Inflammatory macrophage (primary cell): ENCODE measurements at regions not wholly inside any gene's neighbourhood (a gene's known extent, or its start where the extent isn't known, plus 50 kb on each side); places are given as distances from the start of the nearest gene placed in this dataset.
"Not testable (repeated sequence)": the region's sequence is repeated elsewhere in the genome, so short reads cannot be mapped to it uniquely, and the experiment has no call there.

Experiments
- DNase-seq, 2 donors: peaks; one replicate each; pipeline ENCODE4 v3.0.0-alpha.2; 2020 to 2022

DNA sequence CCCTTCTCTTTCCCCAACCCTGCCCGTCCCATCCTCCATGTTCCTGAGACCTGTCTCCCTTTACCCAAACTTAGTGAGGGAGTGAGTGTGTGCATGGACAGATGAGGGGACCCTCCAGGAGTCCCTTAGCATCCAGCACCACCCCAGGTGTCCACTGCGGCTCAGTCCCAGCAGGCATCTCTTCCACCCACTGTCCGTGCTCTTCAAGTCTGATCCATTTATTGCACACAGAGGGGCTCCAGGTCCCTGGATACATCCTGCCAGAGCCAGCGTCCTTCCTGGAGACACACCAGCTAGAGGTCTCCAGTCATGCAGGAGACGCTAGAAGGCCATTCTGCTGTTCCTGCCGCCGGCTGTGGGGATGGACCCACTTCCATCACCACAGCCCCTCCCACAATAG lies 239.2 kb downstream of the ADGRD1 start:
- DNase-seq: no peak

DNA sequence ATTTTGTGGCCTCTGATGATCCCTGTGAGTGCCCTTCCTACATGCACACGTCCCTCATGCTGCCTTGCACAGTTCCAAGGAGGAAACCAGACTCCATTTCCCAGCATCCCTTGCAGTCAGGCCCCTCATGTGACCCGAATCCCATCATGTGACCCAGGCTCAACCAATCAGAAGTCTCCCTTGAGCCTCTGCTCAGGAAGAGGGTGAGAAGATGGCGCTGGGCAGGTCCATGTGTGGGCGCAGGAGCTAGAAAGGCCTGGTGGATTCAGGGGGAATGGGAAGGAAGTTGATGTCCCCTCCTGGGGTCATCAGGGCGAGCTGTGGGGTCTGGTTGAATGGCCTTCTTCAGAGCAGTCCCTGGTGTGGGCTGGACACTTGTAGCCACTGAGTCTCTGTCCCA lies 240.5 kb downstream of the ADGRD1 start:
- no peak for DNase-seq

DNA sequence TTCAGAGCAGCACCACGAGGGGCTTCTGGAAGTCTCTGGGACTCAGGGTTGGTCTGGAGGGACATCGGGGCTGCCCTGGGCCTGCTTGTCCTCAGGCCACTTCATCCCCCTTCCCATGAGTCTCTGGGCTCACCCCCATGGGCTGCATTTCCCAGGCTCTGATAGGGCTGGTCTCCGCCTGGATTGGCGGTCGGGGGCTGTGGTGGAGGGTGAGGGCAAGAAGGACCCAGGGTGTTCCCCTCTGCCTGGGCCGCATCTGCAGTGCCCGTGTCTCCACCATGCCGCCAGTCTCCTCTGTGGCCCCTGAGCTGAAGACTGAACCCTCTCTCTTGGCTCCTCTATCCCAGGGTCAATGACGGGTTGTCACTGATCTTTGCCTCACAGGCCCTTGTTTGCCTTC lies 242.1 kb downstream of the ADGRD1 start:
- DNase-seq: no peak

DNA sequence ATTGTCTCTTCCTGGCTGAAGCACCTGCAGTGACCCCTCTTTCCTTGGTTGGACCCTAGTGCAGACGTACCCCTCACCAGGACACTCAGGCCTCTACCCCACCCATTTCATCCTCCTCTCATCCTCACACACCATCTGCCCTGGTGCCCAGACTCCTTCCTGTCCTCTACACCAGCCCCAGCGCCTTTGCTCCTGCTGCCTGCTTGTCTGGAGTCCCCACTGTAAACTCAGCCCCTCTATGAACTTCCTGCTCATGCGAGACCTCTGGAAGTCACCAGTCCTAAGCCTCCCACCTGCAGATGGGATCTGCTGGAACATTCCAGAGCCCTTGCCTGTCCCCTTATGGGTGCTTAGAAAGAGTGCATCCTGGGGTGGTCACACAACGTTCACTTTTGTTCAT lies 242.5 kb downstream of the ADGRD1 start:
- DNase-seq: no peak

DNA sequence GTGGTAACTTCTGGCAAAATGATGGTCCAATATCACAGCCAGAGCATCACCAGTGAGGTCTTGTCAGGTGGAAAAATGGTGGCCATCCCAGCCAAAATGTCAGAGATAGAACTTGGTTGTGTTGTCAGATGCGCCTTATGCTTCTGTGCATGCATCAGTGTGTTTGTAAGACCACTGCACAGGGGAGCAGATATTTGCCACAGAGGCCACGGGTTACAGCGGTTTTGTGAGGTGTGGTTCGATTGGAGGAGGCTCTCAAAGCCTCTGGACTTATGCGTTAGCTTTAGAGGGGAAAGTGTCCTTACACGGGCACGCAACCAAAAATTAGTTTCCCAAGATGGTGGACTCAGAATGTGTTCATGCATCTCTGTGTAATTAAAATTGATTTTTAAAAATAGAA lies 243.8 kb downstream of the ADGRD1 start:
- no peak for DNase-seq

DNA sequence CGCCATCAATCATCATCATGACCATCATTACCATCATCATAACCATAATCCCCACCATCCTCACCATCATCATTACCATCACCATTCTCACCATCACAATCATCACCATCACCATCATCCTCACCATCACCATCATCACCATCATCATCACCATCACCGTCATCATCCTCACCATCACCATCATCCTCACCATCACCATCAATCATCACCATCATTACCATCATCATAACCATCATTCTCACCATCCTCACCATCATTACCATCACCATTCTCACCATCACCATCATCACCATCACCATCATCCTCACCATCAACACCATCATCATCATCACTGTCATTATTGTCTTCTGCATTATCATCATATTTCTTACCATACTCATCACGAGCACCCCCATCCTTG lies 245.5 kb downstream of the ADGRD1 start:
- DNase-seq: no peak

DNA sequence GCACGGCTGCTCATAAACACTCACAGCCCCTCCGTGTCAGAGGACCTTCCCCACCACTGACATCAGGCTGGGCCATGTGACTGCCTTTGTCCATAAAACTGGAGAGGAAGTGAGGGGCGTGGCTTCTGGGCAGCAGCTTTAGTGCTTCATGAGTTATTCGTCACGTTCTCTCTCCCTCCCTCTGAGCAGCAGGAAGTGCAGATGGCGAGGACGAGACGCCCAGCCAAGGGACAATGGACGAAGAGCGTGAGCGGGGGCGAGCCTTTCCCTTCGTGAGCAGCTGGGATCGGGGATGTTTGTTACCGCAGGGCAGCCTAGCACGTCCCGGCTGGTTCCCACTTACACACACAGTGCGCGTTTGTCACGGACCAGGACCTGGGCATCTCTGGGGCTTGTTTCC lies 248.2 kb downstream of the ADGRD1 start:
- not testable (repeated sequence) for DNase-seq

DNA sequence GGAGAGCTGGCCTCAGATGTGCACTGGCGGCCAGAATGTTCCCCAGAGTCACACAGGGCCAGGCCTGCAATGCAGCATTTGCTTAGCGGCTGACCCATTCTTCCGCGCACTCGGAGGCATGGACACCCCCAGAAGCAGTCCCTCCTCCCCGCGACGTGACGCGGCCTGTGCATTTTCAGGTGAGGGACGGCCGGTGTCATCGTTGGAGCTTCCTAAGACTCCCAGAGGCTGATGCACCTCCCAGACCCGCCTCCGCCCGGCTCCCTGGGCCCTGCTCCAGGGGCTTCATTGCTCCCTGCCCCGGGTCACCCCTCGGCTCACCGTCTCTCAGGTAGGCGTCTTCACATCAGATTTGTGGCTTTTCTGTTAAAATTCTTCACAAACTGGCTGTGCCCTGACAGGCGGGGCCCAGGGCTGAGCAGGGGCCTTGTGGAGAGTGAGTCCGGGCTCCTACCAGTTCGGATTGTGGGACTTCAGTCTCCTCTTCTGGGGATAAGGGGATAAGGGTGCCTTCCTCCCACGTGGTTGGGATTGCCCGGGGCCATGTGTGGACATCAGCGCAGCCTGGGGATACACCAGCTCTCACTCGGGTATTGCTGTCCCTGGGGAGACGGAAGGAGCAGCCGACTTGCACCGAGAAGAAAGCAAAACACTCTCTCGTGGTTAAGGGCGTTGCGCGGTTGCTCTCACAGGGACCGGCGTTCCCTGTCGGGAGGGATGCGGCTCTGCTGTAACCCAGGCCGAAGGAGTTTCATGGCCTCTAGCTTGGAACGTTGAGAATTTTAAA lies 249.1 kb downstream of the ADGRD1 start:
- no peak for DNase-seq

DNA sequence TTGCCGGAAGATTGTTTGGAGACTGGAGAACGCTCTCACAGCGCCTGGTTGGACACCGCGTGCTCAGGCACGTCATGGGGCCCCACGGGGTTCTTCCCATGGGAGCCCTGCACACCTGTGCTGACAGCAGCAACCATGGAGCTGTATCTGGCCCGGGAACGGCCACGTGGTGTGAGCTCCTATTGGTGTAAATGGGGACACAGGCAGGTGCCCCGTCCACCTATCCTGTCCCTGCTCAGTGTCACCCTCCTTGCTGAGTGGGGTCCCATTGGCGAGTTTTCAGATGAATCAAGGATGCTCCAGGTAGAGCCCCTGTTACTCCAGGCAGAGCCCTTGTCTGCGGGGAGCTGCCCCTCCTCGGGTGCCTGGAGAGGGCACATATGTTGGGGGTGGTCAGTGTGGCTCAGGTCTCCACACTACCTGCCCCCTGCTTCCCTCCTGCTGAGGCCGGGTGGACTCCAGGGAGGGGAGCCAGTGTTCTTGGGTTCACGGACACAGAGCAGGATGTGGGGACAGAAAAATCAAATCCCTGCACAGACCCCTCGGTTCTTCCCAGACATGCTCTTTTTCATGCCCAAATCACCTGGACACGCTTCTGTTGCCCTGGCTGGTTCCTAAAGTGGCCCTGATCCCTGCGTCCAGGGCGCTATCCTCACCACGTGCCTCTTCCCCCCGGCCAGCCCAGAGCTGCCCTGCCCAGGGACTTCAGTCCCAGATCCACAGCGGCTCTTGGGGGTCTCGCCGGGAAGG lies 250.1 kb downstream of the ADGRD1 start:
- no peak for DNase-seq

DNA sequence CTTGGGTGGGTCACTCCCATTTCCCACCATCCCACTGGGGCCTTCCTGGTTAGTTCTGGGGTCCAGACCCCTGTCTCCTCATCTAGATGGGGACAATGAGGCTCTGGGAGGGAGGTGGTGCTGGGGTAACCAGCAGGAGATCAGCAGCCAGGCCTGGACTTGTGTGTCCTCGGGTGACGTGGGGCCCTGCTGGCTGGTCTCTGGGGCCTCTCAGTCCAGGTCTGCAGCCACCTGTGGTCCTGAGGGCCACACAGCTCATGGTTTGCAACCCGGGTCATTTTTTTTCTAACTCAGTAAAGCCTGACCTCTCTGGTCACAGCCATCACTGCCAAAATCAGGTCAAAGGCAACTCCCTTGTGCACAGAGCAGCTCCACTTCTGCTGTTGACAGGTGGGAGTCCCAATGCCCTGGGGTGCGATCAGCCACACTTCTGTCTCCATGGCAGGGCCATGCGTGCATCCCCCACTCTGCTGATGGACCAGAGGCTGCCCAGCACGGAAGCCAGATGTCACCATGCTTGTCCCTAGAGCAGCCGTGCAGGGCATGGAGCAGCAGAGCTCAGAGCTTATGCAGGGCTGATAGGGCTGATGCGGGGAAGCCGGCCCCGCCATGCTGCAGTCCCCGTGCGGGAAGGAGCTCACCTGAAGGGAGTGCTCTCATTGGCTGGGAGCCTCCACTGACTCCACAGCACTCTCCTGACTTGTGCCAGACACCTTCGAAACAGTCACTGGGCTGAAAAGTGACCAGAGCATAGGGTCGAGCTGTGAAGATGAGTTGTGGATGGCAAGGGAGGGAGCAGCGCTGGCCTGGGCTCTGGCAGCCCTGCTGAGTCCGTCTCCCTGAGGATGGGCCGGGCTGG lies 250.9 kb downstream of the ADGRD1 start:
- no peak for DNase-seq

DNA sequence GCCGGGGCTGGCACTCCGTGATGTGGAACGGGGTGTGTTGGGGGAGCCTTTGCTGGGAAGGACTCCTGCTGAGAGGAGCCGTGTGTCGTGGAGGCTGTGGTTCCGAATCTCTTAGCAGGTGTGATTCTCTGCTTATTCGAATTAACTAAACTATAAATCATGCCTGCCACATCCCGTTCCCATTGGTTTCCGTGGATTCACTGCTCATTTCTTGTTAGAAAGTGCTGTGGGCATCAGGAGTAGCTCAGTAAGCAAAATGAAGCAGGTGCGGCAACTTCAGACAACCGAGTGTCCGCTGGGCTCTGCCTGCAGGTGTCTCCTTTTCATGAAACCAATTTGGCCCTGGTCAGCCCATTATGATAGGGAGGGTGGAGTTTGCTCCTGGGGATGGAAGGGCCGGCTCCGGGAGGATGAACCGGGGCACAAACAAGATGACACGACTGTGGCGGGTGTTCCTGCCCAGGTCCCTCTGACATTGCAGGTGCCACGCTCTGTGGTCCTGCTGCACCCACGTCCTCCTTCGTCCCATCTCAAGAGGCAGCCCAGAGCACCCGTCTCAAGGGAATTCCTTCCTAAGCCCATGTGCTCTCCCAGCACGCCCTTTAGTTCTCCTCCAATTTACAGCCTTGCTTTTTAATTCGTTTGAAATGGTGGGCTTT lies 251.7 kb downstream of the ADGRD1 start:
- not testable (repeated sequence) for DNase-seq

DNA sequence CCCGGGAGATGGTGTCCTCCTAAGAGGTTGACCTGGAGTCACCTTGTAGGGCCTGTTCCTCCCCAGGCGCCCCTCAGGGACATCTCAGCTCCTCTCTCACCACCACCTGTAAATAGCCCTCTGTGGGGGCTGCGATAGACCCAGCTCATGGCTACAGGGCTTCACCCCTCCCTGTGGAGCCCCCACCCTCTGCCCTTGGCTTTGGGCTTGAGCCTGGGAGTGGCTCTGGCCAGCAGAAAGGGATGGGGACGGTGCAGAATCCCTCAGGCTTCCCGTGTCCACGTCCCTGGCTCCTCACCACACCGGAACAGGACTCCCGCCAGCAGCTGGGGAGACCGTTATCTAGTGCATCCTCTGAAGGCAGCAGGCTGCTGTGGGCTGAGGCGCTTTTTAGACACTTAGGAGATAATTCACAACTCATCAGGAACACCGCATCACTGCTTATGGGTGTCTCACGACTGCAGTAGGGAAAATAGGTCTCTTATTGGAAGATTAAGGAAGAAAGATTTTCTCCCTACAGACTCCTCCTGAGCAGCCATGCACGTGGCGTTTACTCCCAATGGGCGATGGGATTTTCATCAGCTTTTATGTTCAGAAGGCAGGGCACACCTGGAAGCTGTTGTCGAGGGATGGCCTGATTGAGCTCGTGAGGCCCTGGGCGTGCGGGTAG lies 253.1 kb downstream of the ADGRD1 start:
- DNase-seq: not testable (repeated sequence)

DNA sequence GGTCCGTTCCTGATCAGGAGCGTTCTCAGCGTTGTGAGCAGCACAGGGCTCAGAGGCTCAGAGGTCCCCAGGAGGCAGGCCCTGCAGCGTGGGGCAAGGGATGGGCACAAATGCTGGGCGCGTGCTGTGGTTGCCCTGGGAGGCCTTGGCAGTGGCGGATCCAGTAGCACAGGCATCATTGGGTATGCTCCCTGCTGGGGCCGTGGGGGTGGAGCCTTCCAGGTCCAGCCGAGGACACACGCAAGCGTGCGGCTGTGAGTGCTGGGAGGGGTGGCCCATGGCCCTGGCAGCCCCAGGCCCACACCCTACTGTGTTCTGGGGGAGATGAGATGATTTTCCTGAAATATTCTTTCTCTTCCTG lies 253.6 kb downstream of the ADGRD1 start:
- DNase-seq: not testable (repeated sequence)

DNA sequence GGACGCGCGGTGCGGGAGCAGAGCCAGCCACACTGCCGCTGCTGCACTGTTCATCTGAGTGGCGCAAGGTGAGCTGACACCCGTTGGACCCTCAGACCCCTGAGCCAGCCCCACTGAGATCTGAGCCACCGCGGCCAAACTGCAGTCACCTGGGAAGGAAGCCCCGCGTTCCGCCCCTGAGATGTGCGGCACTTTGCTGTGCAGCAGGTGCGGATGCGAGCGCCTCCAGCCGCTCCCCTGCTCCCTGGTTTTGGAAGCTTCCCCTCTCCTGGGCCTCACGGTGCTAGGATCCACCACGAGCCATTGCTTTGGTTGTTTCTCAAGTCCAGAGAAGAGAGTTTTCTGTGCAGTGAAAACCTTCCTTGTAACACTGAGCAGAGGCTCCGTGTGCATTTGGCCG lies 254.1 kb downstream of the ADGRD1 start:
- DNase-seq: not testable (repeated sequence)

DNA sequence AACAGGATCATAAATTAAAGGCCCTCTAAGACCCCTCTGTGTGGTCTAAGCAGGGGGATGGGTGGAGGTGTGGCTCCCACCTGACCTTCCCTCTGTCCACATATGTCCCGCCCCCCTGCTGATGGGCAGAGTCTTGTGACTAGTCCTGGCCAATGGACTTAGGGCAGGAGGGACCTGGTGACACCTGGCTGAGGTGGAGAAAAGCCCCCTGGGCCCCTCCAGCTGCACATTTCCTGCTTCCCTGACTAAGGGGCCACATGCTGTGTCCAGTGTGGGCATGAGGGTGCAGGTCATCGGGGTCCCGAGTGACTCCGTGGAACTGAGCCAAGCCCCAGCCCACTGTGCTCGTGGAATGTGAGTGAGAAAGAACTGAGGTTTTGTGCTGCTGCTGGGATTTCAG lies 254.7 kb downstream of the ADGRD1 start:
- DNase-seq: no peak

DNA sequence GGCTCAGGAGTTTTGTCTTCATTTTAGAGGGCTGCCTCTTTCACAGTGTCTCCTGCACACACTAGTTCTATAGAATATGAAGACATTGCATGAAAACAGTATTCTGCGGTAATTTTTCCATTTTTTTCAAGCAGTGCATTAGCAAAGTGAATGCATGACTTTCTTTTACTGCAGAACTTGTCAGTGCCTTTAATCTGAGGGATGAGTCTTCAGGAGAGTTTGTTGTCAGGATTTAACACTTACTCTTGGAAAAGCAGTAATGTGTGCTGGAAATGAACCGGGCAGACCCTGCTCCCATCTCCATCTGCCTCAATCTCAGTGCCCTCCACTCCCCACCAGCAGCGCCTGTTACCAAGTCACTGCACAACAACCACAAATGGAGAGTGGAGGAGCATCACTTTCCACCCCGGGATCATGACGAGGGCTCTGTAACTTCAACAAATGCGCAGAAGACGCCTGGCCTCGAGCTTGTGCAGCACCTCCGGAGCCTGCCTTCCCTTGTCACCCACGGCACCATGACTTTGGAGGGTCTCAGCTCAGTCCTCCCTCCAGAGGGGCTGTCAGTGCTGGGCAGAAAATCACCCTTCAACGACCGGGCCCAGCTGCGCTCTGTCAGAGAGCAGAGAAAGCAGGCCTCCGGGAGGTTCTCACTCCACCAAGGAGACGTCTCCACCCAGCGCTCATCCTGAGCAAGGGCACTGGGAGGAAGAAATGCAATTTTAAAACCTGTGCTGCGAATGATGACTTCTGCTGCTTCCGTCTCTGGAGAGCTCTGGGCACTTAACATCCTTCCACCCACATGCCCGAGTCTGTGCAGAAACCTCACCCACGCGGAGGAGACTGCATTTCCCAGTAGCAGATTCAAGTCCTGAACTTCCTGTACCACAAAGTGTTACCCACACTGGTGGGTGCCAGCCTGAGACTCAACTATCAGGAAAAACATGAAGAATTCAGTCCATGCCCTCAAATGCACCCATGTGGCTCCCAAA lies 255.7 kb downstream of the ADGRD1 start:
- DNase-seq: peak; percentile 27 to 58

DNA sequence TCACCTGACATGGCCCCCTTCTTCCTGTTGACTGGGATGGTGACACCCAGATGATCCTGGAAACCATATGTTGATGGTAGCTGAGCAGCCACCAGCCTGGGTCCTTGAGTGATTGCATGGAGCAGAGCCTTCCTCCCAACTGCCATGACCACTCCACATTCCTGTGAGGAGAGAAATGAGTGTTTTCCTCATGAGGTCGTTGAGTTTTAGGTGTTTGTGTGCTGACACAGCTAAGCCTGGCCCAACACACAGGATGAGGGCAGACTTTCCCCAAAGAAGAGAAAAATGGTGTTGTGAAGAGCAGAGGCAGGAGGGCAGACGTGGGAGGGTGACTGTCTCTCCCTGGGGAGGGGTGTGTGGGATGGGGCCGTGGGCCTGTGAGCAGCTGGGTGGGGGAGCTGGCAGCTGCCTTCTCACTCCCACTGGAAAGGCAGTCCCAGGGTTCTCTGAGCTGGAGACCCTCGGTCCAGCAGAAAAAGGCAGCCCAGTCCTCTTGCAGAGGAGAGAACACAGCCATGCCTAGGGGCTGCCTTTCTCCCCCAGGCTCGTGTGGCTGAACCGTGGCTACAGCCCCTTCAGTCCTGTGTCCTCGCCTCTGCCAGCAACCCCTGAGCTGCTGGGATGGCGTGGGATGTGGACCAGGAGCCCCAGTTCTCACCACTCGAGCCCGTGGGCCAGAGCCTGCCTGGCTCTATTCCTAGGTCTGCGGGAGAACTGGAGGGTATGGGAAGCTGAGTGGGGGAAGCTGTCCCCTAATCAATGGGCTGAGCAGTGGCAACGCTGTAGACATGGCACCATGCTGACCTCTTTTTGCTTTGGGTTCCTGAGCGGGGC lies 257.0 kb downstream of the ADGRD1 start:
- DNase-seq: no peak

DNA sequence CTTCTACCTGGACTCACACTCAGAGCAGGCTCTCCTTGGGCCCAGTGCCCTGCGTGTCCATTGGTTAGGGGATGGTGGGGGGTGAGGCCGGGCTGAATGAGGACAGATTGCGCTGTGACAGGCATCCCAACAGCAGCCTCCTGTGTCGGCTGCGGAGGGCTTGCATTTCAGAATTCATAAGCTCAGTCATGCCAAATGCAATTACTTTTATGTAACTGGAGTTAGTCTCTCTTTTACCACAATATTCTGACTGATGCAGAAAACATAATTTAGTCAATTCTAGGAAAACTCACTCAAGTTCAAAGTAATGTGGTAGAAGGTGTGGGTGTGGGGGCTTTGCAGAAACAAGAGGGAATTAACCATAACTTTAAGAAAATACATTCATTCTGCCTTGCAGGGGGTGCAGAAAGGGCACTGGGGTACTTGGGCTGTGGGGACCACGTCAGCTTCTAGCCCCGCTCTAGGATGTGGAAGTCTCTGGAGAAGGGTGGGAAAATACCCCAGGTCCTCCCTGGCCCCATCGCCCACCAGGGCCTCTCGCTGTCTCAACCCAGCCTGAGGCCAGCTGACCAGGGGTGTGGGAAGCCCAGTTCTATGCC lies 257.7 kb downstream of the ADGRD1 start:
- no peak for DNase-seq

DNA sequence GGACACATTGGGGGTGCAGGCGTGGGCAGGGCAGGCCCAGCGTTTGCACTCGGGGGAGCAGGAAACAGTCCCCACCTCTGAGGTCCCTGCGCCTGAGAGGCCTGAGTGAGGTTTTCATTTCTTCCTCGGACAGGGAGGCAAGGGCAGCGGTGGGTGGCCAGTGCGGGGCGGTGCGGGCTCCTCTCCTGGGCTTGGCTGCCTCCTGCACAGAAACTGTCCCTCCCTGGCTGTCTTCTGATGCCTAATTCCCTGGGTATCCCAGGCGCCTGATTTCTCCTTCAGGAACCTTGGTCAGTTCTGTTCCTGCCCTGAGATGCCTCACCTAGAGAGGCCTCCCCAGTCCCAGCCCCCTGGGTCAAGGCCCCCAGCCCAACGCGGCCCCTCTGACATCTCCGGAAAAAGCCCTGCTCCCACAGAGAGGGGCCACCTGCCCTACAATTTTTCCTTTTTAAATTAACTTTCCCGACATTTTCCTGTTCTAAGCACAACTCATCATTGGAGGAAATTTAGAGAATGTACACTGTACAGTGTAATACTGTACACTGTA lies 260.3 kb downstream of the ADGRD1 start:
- DNase-seq: no peak
